NB4 (cell line): ENCODE measurements at regions not wholly inside any gene's neighbourhood (a gene's known extent, or its start where the extent isn't known, plus 50 kb on each side); places are given as distances from the start of the nearest gene placed in this dataset.

Experiments
- DNase-seq: peaks from one replicate; pipeline ENCODE4 v3.0.0; 2010; ENCODE audit warnings: low read depth
- H3K4me3 ChIP-seq: one replicate; pipeline ENCODE4 v1.5.1; 2011; ENCODE audit warnings: mild to moderate bottlenecking, low read depth, low read length, moderate library complexity
- MYC ChIP-seq: IDR thresholded peaks from 2 replicates; pipeline ENCODE4 v1.6.1; 2011; ENCODE audit warnings: low read depth, low read length
- POLR2A ChIP-seq: IDR thresholded peaks from 2 replicates; pipeline ENCODE4 v1.6.1; 2011; ENCODE audit warnings: mild to moderate bottlenecking; ENCODE audit not compliant: insufficient read length; ENCODE audit errors: extremely low read depth
- TF ChIP-seq, protein P1 (sequence below): IDR thresholded peaks from one replicate; pipeline ENCODE4 v1.5.1; 2012; ENCODE audit warnings: low read depth, low read length
- TF ChIP-seq, protein P2 (sequence below): IDR thresholded peaks from 2 replicates; pipeline ENCODE4 v1.6.1; 2011; ENCODE audit warnings: low read depth, low read length

DNA sequence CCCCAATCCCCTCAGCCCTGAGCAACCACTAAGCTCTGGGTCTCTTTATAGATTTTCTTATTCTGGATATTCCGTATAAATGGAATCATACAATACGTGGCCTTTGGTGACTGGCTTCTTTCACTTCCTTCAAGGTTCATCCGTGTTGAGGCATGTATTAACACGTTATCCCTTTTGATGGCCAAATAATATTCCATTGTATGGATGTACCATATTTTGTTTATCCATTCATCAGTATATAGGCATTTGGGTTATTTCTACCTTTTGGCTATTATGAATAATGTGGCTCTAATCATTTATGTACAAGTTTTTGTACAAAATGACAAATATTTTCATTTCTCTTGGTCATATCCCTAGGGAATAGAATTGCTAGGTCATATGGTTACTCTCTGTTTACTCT lies 284.4 kb downstream of the FAM43A start:
- no peak for DNase-seq
- no peak overlapping the region for H3K4me3 ChIP-seq
- TF ChIP-seq POLR2A (no peak), MYC (no peak)
- TF ChIP-seq, protein P1, sequence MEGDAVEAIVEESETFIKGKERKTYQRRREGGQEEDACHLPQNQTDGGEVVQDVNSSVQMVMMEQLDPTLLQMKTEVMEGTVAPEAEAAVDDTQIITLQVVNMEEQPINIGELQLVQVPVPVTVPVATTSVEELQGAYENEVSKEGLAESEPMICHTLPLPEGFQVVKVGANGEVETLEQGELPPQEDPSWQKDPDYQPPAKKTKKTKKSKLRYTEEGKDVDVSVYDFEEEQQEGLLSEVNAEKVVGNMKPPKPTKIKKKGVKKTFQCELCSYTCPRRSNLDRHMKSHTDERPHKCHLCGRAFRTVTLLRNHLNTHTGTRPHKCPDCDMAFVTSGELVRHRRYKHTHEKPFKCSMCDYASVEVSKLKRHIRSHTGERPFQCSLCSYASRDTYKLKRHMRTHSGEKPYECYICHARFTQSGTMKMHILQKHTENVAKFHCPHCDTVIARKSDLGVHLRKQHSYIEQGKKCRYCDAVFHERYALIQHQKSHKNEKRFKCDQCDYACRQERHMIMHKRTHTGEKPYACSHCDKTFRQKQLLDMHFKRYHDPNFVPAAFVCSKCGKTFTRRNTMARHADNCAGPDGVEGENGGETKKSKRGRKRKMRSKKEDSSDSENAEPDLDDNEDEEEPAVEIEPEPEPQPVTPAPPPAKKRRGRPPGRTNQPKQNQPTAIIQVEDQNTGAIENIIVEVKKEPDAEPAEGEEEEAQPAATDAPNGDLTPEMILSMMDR: no peak
- TF ChIP-seq, protein P2, sequence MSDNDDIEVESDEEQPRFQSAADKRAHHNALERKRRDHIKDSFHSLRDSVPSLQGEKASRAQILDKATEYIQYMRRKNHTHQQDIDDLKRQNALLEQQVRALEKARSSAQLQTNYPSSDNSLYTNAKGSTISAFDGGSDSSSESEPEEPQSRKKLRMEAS: no peak

DNA sequence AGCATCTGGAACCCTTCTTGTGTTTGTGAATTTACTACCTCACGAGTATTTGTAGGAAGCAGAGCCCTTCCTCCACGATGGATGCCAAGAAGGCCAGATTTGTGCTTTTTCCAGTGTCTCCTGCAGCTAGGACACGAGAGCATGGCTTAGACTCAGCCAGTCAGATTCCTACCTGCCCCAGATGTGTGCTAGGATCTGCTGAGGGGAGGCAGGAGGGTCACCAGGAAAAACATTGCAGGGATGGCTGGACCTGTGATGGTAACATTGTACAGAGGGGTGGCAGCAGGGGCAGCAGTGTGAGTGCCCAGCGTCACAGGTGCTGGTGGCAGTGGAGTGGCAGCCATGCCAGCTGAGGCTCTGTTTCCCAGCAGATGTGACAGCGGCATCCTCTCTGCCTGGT lies 285.3 kb downstream of the FAM43A start:
- TF ChIP-seq POLR2A: no peak
- no peak for TF ChIP-seq MYC
- TF ChIP-seq, protein P1: no peak
- TF ChIP-seq, protein P2: no peak
- H3K4me3 ChIP-seq: no peak overlapping the region
- no peak for DNase-seq

DNA sequence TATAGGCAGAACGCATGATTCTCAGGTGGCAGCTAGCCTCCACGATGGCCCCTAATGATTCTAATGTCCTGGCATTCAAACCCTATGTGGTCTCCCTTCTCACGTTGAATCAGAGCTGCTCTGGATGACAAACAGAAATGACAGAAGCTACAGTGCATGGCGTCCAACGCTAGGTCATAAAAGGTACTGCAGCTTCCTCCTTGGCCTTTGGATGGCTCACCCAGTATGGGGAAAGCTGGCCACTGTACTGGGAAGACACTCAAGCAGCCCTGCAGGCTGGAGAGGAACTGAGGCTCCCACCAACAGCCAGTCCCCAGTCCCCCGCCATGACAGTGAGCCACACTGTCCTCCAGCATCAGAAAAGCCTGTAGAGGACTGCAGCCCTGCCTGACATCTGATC lies 286.3 kb downstream of the FAM43A start:
- TF ChIP-seq, protein P1: no peak
- TF ChIP-seq POLR2A: no peak
- TF ChIP-seq, protein P2: no peak
- TF ChIP-seq MYC: no peak
- DNase-seq: no peak
- no peak overlapping the region for H3K4me3 ChIP-seq

DNA sequence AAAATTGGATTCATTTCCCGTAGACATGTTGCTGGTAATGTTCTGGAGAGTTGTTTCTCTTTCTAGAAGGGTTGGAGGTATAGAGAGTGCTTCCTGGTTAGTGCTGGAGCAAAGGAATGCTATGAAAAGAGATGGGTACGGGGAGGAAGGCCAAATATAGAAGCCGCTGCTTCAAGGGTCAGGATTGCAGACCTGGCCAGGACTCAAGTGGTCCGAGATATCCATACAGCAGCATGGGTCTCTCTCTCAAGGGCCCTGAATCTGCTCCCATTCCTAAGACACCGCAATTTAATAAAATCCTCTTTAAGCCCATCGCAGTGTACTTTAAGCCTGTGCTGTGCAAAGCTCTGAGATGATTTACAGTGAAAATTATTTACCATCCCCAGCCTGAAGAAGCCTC lies 287.0 kb downstream of the FAM43A start:
- TF ChIP-seq POLR2A (no peak), MYC (no peak)
- TF ChIP-seq, protein P2: no peak
- TF ChIP-seq, protein P1: no peak
- no peak overlapping the region for H3K4me3 ChIP-seq
- no peak for DNase-seq

DNA sequence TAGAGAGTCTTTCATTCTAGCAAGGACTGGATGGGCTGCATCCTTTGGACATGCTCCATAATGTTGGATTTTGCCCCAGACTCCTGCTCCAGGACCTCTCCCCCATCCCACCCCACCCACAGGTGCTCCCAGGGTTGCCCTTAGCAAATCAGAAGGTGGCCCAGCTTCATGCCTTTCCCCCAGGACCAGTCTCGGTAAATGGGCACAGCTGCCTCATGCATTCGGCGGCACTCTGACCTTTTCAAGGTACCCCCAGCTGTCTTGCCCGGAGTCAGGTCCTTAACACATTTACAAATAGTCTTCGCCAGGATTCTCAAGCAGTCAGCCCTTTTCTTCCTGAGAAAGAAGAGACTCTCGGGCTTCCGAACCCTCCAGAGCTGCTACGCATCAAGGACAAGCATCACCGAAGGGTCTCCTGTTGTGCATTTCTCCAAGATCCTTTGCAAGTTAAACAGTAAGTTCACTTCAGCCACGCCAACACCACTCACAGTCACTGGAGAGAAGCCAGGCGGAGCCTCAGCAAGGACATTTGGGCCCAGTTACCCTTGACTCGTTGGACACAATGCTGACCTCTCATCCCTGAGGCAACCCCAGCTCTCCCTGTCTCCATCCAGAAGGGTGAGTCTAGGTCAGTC lies 287.8 kb downstream of the FAM43A start:
- DNase-seq: no peak
- TF ChIP-seq, protein P1: no peak
- TF ChIP-seq POLR2A (no peak), MYC (no peak)
- TF ChIP-seq, protein P2: no peak
- H3K4me3 ChIP-seq: no peak overlapping the region
